RWPE2 (cell line): ENCODE measurements at regions not wholly inside any gene's neighbourhood (a gene's known extent, or its start where the extent isn't known, plus 50 kb on each side); places are given as distances from the start of the nearest gene placed in this dataset.

ENCODE experiments used
- ATAC-seq: fragments of 200-7000 bp; cut with Tn5 transposase; 3 replicates; pipeline ENCODE4 v1.9.1; 2021; ENCODE audit warnings: low read depth
- DNase-seq: peaks from one replicate; pipeline ENCODE4 v3.0.0-alpha.2; 2020; ENCODE audit warnings: low spot score
- H3K27ac ChIP-seq: fragments of 450-650 bp; 2 replicates; pipeline ENCODE4 v1.5.1; 2017; ENCODE audit warnings: mild to moderate bottlenecking; ENCODE audit not compliant: poor library complexity, severe bottlenecking
- H3K27me3 ChIP-seq: fragments of 250-450 bp; sonication (Bioruptor Pico); 2 replicates; pipeline ENCODE4 v1.5.1; 2021; ENCODE audit warnings: mild to moderate bottlenecking, moderate library complexity; ENCODE audit not compliant: insufficient read depth, poor library complexity, severe bottlenecking
- H3K36me3 ChIP-seq: fragments of 250-450 bp; sonication (Bioruptor Pico); 2 replicates; pipeline ENCODE4 v1.5.1; 2020; ENCODE audit warnings: low read depth, mild to moderate bottlenecking, moderate library complexity
- H3K4me1 ChIP-seq: fragments of 250-450 bp; sonication (Bioruptor Pico); 2 replicates; pipeline ENCODE4 v1.5.1; 2021; ENCODE audit warnings: mild to moderate bottlenecking, moderate library complexity; ENCODE audit not compliant: insufficient read depth, poor library complexity, severe bottlenecking
- H3K4me3 ChIP-seq: fragments of 250-450 bp; sonication (Bioruptor Pico); 2 replicates; pipeline ENCODE4 v1.5.1; 2021; ENCODE audit warnings: mild to moderate bottlenecking, moderate library complexity; ENCODE audit not compliant: severe bottlenecking
- H3K9me3 ChIP-seq: fragments of 250-450 bp; sonication (Bioruptor Pico); 2 replicates; pipeline ENCODE4 v1.5.1; 2021; ENCODE audit warnings: mild to moderate bottlenecking, moderate library complexity; ENCODE audit not compliant: severe bottlenecking
- TF ChIP-seq, protein P1 (sequence below): fragments of 450-650 bp; IDR thresholded peaks from one replicate; pipeline ENCODE4 v1.5.1; 2017; ENCODE audit warnings: mild to moderate bottlenecking, moderate library complexity; ENCODE audit not compliant: poor library complexity, severe bottlenecking

DNA sequence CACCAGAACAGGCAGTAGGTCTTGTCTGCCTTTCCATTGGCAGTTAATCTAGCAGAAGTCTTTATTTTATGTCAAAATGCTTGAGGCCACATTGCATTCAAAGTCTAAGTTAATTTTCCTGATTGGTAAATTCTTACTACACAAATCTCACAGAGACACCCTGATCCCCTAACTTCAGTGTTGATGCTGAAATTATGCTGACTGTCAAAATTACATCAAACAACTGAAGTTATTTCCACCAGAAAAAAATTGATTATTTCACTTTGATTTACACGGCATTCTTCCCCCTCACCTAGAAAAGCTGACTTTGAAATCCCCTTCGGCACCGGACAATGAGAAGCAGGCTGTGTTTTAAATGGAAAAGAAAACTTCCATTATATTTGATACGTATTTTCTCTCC is 99.1 kb downstream of the MAF start:
- Histone ChIP-seq H3K27me3 (peaks cover 7% of the 10 kb centered on the region), H3K4me1 (no peaks in the 10 kb centered on the region), H3K36me3 (no peaks in the 10 kb centered on the region), H3K4me3 (no peak overlapping the region), H3K9me3 (no peaks in the 10 kb centered on the region), H3K27ac (no peak overlapping the region)
- ATAC-seq (no peak), DNase-seq (no peak)
- TF ChIP-seq, protein P1, sequence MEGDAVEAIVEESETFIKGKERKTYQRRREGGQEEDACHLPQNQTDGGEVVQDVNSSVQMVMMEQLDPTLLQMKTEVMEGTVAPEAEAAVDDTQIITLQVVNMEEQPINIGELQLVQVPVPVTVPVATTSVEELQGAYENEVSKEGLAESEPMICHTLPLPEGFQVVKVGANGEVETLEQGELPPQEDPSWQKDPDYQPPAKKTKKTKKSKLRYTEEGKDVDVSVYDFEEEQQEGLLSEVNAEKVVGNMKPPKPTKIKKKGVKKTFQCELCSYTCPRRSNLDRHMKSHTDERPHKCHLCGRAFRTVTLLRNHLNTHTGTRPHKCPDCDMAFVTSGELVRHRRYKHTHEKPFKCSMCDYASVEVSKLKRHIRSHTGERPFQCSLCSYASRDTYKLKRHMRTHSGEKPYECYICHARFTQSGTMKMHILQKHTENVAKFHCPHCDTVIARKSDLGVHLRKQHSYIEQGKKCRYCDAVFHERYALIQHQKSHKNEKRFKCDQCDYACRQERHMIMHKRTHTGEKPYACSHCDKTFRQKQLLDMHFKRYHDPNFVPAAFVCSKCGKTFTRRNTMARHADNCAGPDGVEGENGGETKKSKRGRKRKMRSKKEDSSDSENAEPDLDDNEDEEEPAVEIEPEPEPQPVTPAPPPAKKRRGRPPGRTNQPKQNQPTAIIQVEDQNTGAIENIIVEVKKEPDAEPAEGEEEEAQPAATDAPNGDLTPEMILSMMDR: no peak

GRCh38 chr16:79500866-79501265 is 99.7 kb downstream of the MAF start:
- TF ChIP-seq, protein P1: no peak
- no peak overlapping the region for H3K27ac ChIP-seq
- ATAC-seq: no peak
- no peaks in the 10 kb centered on the region for H3K4me1 ChIP-seq
- H3K36me3 ChIP-seq: no peaks in the 10 kb centered on the region
- peaks cover 7% of the 10 kb centered on the region for H3K27me3 ChIP-seq
- no peak for DNase-seq
- no peak overlapping the region for H3K4me3 ChIP-seq
- no peaks in the 10 kb centered on the region for H3K9me3 ChIP-seq

DNA sequence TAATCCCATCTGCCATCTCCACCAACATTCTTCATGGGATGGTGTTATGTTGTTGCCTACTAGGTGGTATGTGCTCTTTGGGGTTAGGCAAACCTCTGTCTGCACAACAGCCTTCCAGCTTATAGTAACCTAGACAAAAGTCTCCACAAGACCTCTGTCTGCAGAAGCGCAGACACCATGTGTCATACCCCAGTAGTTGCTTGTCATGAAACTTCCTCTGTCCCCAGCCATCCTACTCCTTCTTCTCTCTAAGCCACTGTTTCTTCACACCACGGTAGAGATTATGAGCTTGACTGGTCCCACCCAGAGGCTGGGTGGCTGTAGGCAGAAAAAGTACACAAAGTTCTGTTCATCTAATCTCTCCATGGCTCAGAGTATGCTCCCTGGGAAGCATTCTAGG is 100.3 kb downstream of the MAF start:
- no peak for ATAC-seq
- Histone ChIP-seq H3K9me3 (no peaks in the 10 kb centered on the region), H3K4me3 (no peak overlapping the region), H3K27me3 (peaks cover 7% of the 10 kb centered on the region), H3K36me3 (no peaks in the 10 kb centered on the region), H3K27ac (no peak overlapping the region), H3K4me1 (no peaks in the 10 kb centered on the region)
- TF ChIP-seq, protein P1: no peak
- DNase-seq: no peak

- Histone ChIP-seq H3K27me3 (peaks cover 7% of the 10 kb centered on the region), H3K4me1 (no peaks in the 10 kb centered on the region), H3K36me3 (no peaks in the 10 kb centered on the region), H3K4me3 (no peak overlapping the region), H3K9me3 (no peaks in the 10 kb centered on the region), H3K27ac (no peak overlapping the region)
- DNase-seq: no peak
- no peak for ATAC-seq
- TF ChIP-seq, protein P1: no peak
Measured at GRCh38 chr16:79498928-79499327, 101.6 kb downstream of the MAF start.

GRCh38 chr16:79497606-79498350 is 102.8 kb downstream of the MAF start:
- Histone ChIP-seq H3K27ac (no peak overlapping the region), H3K36me3 (no peaks in the 10 kb centered on the region), H3K27me3 (no peaks in the 10 kb centered on the region), H3K9me3 (no peaks in the 10 kb centered on the region), H3K4me1 (no peaks in the 10 kb centered on the region), H3K4me3 (no peak overlapping the region)
- no peak for DNase-seq
- TF ChIP-seq, protein P1: no peak
- ATAC-seq: no peak
